H9 (cell line): ENCODE measurements at regions not wholly inside any gene's neighbourhood (a gene's known extent, or its start where the extent isn't known, plus 50 kb on each side); places are given as distances from the start of the nearest gene placed in this dataset.
"Not testable (repeated sequence)": the region's sequence is repeated elsewhere in the genome, so short reads cannot be mapped to it uniquely, and the experiment has no call there.

Experiments used
- DNase-seq: peaks from one replicate; pipeline ENCODE4 v3.0.0-alpha.2; 2017
- H2AFZ ChIP-seq: one replicate; pipeline ENCODE4 v1.6.1; 2013; ENCODE audit warnings: mild to moderate bottlenecking, low read length, control low read depth, moderate library complexity
- H2AK5ac ChIP-seq: 2 replicates; pipeline ENCODE4 v1.6.1; 2013; ENCODE audit warnings: low read length, control low read depth, mixed read lengths; ENCODE audit not compliant: insufficient read length
- H2BK120ac ChIP-seq: one replicate; pipeline ENCODE4 v1.6.1; 2013; ENCODE audit warnings: low read depth, mild to moderate bottlenecking, low read length, control low read depth, inconsistent platforms; ENCODE audit not compliant: poor library complexity, severe bottlenecking
- H2BK12ac ChIP-seq: 2 replicates; pipeline ENCODE4 v1.6.1; 2013; ENCODE audit warnings: low read length, control low read depth, mixed read lengths, low read depth; ENCODE audit not compliant: insufficient read length
- H2BK15ac ChIP-seq: 2 replicates; pipeline ENCODE4 v1.6.1; 2013; ENCODE audit warnings: low read depth, low read length, control low read depth
- H2BK20ac ChIP-seq: one replicate; pipeline ENCODE4 v1.6.1; 2013; ENCODE audit warnings: low read depth, mild to moderate bottlenecking, low read length, control low read depth, inconsistent platforms; ENCODE audit not compliant: poor library complexity, severe bottlenecking
- H2BK5ac ChIP-seq: 2 replicates; pipeline ENCODE4 v1.6.1; 2013; ENCODE audit warnings: low read length, control low read depth, mixed read lengths; ENCODE audit not compliant: insufficient read length
- H3K14ac ChIP-seq: 2 replicates; pipeline ENCODE4 v1.6.1; 2013; ENCODE audit warnings: low read length, control low read depth; ENCODE audit not compliant: insufficient read depth
- H3K18ac ChIP-seq: 2 replicates; pipeline ENCODE4 v1.6.1; 2013; ENCODE audit warnings: low read depth, mild to moderate bottlenecking, mixed read lengths, low read length, control low read depth; ENCODE audit not compliant: insufficient read length
- H3K23ac ChIP-seq: 2 replicates; pipeline ENCODE4 v1.6.1; 2013; ENCODE audit warnings: low read length, control low read depth, mixed read lengths, low read depth; ENCODE audit not compliant: insufficient read length
- H3K23me2 ChIP-seq: 2 replicates; pipeline ENCODE4 v1.6.1; 2013; ENCODE audit warnings: low read depth, mild to moderate bottlenecking, mixed read lengths, low read length, control low read depth; ENCODE audit not compliant: insufficient read length, poor library complexity, severe bottlenecking
- H3K27ac ChIP-seq: 2 replicates; pipeline ENCODE4 v1.5.1; 2013; ENCODE audit warnings: low read length, control low read depth, mixed read lengths, low read depth; ENCODE audit not compliant: insufficient read length
- H3K27me3 ChIP-seq: 2 replicates; pipeline ENCODE4 v1.6.1; 2013; ENCODE audit warnings: low read length, control low read depth, inconsistent platforms; ENCODE audit not compliant: insufficient read depth
- H3K4ac ChIP-seq: 2 replicates; pipeline ENCODE4 v1.6.1; 2013; ENCODE audit warnings: low read depth, mild to moderate bottlenecking, control low read depth, inconsistent platforms, low read length, moderate library complexity
- H3K4me1 ChIP-seq: 2 replicates; pipeline ENCODE4 v1.6.1; 2013; ENCODE audit warnings: low read length, control low read depth, inconsistent platforms; ENCODE audit not compliant: insufficient read depth
- H3K4me2 ChIP-seq: 2 replicates; pipeline ENCODE4 v1.6.1; 2013; ENCODE audit warnings: low read length, control low read depth, mixed read lengths; ENCODE audit not compliant: insufficient read length, insufficient read depth
- H3K56ac ChIP-seq: 2 replicates; pipeline ENCODE4 v1.6.1; 2013; ENCODE audit warnings: low read depth, mild to moderate bottlenecking, mixed read lengths, low read length, control low read depth; ENCODE audit not compliant: insufficient read length
- H3K79me1 ChIP-seq: 2 replicates; pipeline ENCODE4 v1.6.1; 2013; ENCODE audit warnings: low read depth, mild to moderate bottlenecking, moderate library complexity, low read length, control low read depth, inconsistent platforms; ENCODE audit not compliant: insufficient read depth, poor library complexity, severe bottlenecking
- H3K79me2 ChIP-seq: 2 replicates; pipeline ENCODE4 v1.6.1; 2013; ENCODE audit warnings: low read length, control low read depth, inconsistent platforms; ENCODE audit not compliant: insufficient read depth
- H3K9ac ChIP-seq: 2 replicates; pipeline ENCODE4 v1.6.1; 2013; ENCODE audit warnings: low read length, control low read depth, mixed read lengths; ENCODE audit not compliant: insufficient read length; ENCODE audit errors: extremely low read depth
- H3K9me3 ChIP-seq: one replicate; pipeline ENCODE4 v1.6.1; 2013; ENCODE audit warnings: low read depth, low read length, inconsistent platforms; ENCODE audit not compliant: control insufficient read depth
- H3T11ph ChIP-seq: one replicate; pipeline ENCODE4 v1.6.1; 2013; ENCODE audit warnings: mild to moderate bottlenecking, low read length, control low read depth, inconsistent platforms
- H4K20me1 ChIP-seq: one replicate; pipeline ENCODE4 v1.6.1; 2013; ENCODE audit not compliant: control insufficient read depth, insufficient read length, insufficient read depth
- H4K5ac ChIP-seq: 2 replicates; pipeline ENCODE4 v1.6.1; 2013; ENCODE audit warnings: low read depth, mild to moderate bottlenecking, mixed read lengths, low read length, control low read depth; ENCODE audit not compliant: insufficient read length
- H4K8ac ChIP-seq: replicated peaks from 2 replicates; pipeline ENCODE4 v1.6.1; 2013; ENCODE audit warnings: low read length, control low read depth, mixed read lengths, low read depth; ENCODE audit not compliant: insufficient read length
- H4K91ac ChIP-seq: 2 replicates; pipeline ENCODE4 v1.6.1; 2013; ENCODE audit warnings: low read depth, mild to moderate bottlenecking, moderate library complexity, mixed read lengths, low read length, control low read depth; ENCODE audit not compliant: insufficient read length
- H3K27ac Mint-ChIP-seq, 3 experiments: 2 replicates in 2 of 3; 3 replicates in 1 of 3; pipeline ENCODE4 v1.8.0; 2020 to 2021; ENCODE audit warnings: mixed read lengths in 3 of 3, mild to moderate bottlenecking in 1 of 3, moderate library complexity in 1 of 3
- H3K27me3 Mint-ChIP-seq: 2 replicates; pipeline ENCODE4 v1.8.0; 2021; ENCODE audit warnings: low read depth, mild to moderate bottlenecking, moderate library complexity, mixed read lengths
- H3K36me3 Mint-ChIP-seq, 3 experiments: 2 replicates in 2 of 3; 3 replicates in 1 of 3; pipeline ENCODE4 v1.8.0; 2020 to 2021; ENCODE audit warnings: low read depth in 3 of 3, mixed read lengths in 3 of 3; ENCODE audit not compliant: insufficient read depth in 1 of 3
- H3K4me1 Mint-ChIP-seq, 2 experiments: 2 replicates each; pipeline ENCODE4 v1.8.0; 2020; ENCODE audit warnings: mixed read lengths in 2 of 2
- H3K4me3 Mint-ChIP-seq, 2 experiments: 2 replicates in 1 of 2; 3 replicates in 1 of 2; pipeline ENCODE4 v1.8.0; 2020 to 2021; ENCODE audit warnings: mild to moderate bottlenecking in 2 of 2, mixed read lengths in 2 of 2, moderate library complexity in 1 of 2
- H3K9me3 Mint-ChIP-seq, 2 experiments: 2 replicates in 1 of 2; 3 replicates in 1 of 2; pipeline ENCODE4 v1.8.0; 2020; ENCODE audit warnings: mild to moderate bottlenecking in 2 of 2, mixed read lengths in 2 of 2, moderate library complexity in 1 of 2
- WGBS: extraction: QIAGEN DNeasy Blood & Tissue Kit; methylation state at CpG from one replicate; pipeline ENCODE4 v1.1.7; 2013; ENCODE audit warnings: missing lambda C conversion rate, low lambda C conversion rate, mixed read lengths; ENCODE audit not compliant: insufficient read length; ENCODE audit errors: extremely low coverage; 5-methylcytosine and 5-hydroxymethylcytosine counted together

- H3K36me3 Mint-ChIP-seq, H3K27ac Mint-ChIP-seq, H3K9me3 ChIP-seq: not testable (repeated sequence)
These were observed 5507.7 kb upstream of the TPTE start for GRCh38 chr21:5013455-5014304.

GRCh38 chr21:5015187-5015586, 5506.2 kb upstream of the TPTE start:
- not testable (repeated sequence) for H3K27ac ChIP-seq

More at GRCh38 chr21:5013455-5014304, 5507.7 kb upstream of the TPTE start:
- H4K8ac ChIP-seq, H3K9me3 Mint-ChIP-seq, H3K4me2 ChIP-seq, H3K4ac ChIP-seq, H2AK5ac ChIP-seq, H3K23me2 ChIP-seq, H3K23ac ChIP-seq, H4K20me1 ChIP-seq, H3K56ac ChIP-seq, H3K9ac ChIP-seq, H3K27me3 ChIP-seq, H3K27me3 Mint-ChIP-seq, H2BK12ac ChIP-seq, H2AFZ ChIP-seq, H3K79me2 ChIP-seq, H2BK20ac ChIP-seq, H3K4me1 ChIP-seq, DNase-seq, H3K14ac ChIP-seq, H3K4me3 Mint-ChIP-seq, H2BK120ac ChIP-seq, H4K91ac ChIP-seq, H3K4me1 Mint-ChIP-seq, H4K5ac ChIP-seq, H3K79me1 ChIP-seq, H3K18ac ChIP-seq, H2BK15ac ChIP-seq, H2BK5ac ChIP-seq, H3K27ac ChIP-seq, H3T11ph ChIP-seq: not testable (repeated sequence)
- WGBS = no CpG with 5 or more reads among the region's 33 CpGs

More at GRCh38 chr21:5015187-5015586, 5506.2 kb upstream of the TPTE start:
- not testable (repeated sequence) for H3K36me3 Mint-ChIP-seq, H2BK5ac ChIP-seq, H3K27ac Mint-ChIP-seq, H3K9me3 ChIP-seq, H3T11ph ChIP-seq, H3K23ac ChIP-seq, H2AFZ ChIP-seq, H2BK20ac ChIP-seq, DNase-seq, H2BK120ac ChIP-seq, H4K5ac ChIP-seq, H3K18ac ChIP-seq, H3K14ac ChIP-seq, H3K4me2 ChIP-seq, H3K27me3 ChIP-seq, H3K23me2 ChIP-seq, H3K79me1 ChIP-seq, H3K9ac ChIP-seq, H3K79me2 ChIP-seq, H4K8ac ChIP-seq, H3K56ac ChIP-seq, H4K91ac ChIP-seq, H4K20me1 ChIP-seq, H3K27me3 Mint-ChIP-seq, H3K9me3 Mint-ChIP-seq, H2AK5ac ChIP-seq, H2BK12ac ChIP-seq, H2BK15ac ChIP-seq, H3K4me3 Mint-ChIP-seq, H3K4ac ChIP-seq, H3K4me1 Mint-ChIP-seq, H3K4me1 ChIP-seq
- no CpG with 5 or more reads among the region's 17 CpGs for WGBS
